ENCODE measurements at regions not wholly inside any gene's neighbourhood (a gene's known extent, or its start where the extent isn't known, plus 50 kb on each side); places are given as distances from the start of the nearest gene placed in this dataset.
"Not testable (repeated sequence)": the region's sequence is repeated elsewhere in the genome, so short reads cannot be mapped to it uniquely, and the experiment has no call there.

DNA sequence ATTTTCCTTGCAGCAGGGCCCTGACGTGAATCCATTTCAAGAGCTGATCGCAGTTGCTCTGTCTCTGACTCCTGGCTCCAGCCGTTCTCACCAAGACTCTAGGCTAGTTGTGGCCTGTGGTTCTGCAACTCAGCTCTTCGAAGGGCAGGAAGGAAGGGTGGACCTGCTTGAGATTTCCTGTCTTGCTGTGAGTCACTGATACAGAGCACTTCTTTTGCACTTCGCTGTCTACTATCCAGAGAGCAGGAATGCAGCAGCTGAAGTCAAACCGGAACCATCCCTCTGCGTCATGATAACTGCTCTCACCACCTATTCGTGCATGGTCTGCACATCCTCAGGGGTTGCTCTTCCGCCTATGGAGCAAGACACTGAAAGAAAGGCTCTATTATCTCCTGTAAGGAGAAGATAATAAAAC is 59.7 kb downstream of the RAP2B start:
- peak; percentile 93 for DNase-seq (ENCODE audit: low spot score)

GRCh38 chr3:153226877-153227276 is 64.9 kb downstream of the RAP2B start:
- not testable (repeated sequence) for DNase-seq (ENCODE audit: low spot score)

DNA sequence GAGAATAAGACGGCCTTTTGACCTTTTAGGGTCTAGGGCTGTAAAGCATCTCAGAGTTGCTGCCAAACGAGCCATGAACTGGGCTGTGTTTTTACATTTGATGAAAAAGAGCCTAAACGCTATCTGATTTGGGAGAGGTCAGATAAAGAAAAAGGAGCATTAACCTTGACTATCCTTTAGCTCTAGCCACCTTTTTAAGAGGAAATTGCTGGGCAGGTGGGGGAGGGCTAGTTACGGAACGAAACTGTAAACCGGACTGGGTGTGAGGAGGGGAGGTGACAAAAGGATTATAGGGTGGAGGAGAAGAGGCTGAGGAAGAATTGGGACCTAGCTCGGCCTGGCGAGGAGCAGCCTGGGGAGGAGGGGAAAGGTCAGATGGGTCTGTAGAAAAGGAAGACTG is 68.4 kb downstream of the RAP2B start:
- not testable (repeated sequence) for DNase-seq (ENCODE audit: low spot score)

DNA sequence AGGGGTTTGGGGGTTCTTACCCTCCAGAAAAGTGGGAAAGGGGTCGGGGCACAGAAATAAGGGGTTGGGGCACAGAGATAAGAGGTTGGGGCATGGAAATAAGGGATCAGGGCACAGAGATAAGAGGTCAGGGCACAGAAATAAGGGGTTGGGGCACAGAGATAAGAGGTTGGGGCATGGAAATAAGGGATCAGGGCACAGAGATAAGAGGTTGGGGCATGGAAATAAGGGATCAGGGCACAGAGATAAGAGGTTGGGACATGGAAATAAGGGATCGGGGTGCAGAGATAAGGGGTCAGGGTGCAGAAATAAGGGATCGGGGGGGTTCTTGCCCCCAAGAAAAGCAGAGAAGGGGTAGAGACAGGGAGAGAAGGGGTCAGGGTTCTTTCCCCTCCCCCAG is 69.2 kb downstream of the RAP2B start:
- DNase-seq (ENCODE audit: low spot score), result not testable (repeated sequence)

GRCh38 chr3:153232050-153232752 is 70.2 kb downstream of the RAP2B start:
- not testable (repeated sequence) for DNase-seq (ENCODE audit: low spot score)

DNA sequence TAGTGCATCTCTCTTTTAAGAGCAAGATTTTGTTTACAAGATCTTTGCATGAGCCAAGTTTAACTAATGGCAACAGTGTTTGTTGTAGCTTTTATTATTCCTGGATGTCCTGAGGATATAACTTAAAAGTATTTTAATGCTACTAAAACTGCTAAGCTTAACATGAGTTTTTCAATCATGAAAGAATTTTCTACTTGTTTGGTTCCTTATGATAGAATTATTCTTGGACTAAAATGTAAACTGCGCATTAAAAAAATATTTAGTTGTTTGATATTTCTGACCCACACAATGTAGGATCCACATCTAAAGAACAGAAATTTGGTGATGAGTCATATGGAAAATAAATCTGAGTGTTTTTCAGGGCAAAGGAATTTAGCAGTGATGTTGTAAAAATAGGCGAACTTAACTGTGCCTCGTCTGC is 70.8 kb downstream of the RAP2B start:
- DNase-seq (ENCODE audit: low spot score), result no peak

- DNase-seq (ENCODE audit: low spot score), result no peak
Measured at GRCh38 chr3:153233986-153234385, 72.0 kb downstream of the RAP2B start.

DNA sequence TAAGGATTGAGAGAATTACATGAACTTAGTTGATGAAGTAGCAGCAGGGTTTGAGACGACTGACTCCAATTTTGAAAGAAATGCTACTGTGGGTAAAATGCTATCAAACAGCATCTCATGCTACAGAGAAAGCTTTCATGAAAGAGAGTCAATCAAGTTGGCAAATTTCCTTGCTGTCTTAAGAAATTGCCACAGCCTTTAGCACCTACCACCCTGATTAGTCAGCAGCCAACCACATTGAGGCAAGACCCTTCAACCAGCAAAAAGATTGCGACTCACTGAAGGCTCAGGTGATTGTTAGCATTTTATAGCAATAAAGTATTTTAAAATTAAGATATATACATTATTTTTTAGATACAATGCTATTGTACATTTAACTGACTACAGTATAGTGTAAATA is 80.9 kb downstream of the RAP2B start:
- peak; percentile 61 for DNase-seq (ENCODE audit: low spot score)

DNA sequence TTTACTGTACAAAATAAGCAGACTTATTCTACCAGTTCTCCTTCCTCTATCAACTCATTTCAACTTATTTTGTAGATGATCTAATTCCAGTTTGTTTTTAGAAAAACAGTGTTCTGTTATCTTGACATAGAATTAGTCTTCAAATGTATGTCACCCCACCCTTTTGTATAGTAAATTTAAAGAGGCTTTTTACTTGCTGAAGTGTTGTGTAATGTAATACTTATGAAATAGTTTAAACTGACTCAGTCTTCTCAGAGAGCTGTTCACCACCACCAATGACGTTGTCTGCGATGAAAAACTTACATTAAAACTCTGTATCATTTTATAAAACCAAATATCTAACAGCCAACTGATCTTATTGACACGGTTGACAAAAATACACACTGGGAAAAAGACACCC is 82.9 kb downstream of the RAP2B start:
- DNase-seq (ENCODE audit: low spot score), result no peak

GRCh38 chr3:153245661-153246060 is 83.6 kb downstream of the RAP2B start:
- no peak for DNase-seq (ENCODE audit: low spot score)

DNA sequence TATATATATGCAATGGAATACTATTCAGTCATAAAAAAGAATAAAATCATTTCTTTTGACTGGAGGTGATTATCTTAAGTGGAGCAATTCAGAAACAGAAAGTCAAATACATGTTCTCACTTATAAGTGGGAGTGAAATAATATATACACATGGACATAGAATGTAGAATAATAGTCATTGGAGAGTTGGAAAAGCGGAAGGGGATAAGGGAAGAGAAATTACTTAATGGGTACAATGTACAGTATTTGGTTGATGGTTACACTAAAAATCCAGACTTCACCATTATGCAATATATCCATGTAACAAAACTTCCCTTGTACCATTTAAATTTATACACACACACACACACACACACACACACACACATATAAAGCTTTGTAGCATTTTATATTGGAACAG is 84.3 kb downstream of the RAP2B start:
- DNase-seq (ENCODE audit: low spot score), result no peak

DNA sequence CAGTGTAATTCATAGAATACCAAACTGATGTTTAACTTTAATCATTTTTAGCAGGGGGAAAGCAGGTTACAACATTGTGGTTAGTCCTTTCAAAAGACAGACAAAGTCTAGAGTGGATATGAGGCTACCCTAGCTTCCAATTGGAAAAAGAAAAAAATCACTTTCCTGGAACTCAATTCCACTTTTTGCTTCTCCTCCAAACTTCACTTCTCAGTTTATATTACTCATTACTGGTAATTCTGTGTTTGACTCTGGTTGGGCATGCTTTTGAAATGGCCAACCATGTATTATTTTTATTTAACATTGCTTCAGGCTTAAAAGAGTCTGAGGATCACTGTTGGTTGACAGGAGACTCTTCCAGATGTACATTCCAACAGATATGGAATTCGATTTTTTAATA is 84.8 kb downstream of the RAP2B start:
- DNase-seq (ENCODE audit: low spot score), result no peak

GRCh38 chr3:153247331-153248330 is 85.6 kb downstream of the RAP2B start:
- DNase-seq (ENCODE audit: low spot score), result no peak

DNA sequence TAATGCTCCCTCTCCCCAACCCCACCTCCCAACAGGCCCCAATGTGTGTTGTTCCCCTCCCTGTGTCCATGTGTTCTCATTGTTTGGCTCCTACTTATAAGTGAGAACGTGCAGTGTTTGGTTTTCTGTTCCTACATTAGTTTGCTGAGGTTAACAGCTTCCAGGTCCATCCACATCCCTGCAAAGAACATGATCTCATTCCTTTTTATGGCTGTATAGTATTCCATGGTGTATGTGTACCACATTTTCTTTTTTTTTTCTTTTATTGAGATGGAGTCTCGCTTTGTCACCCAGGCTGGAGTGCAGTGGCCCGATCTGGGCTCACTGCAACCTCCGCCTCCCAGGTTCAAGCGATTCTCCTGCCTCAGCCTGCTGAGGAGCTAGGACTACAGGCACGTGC is 86.8 kb downstream of the RAP2B start:
- DNase-seq (ENCODE audit: low spot score), result not testable (repeated sequence)

- DNase-seq (ENCODE audit: low spot score), result no peak
Measured at GRCh38 chr3:153249906-153250305, 87.9 kb downstream of the RAP2B start.

GRCh38 chr3:153250446-153250845 is 88.4 kb downstream of the RAP2B start:
- DNase-seq (ENCODE audit: low spot score), result no peak

DNA sequence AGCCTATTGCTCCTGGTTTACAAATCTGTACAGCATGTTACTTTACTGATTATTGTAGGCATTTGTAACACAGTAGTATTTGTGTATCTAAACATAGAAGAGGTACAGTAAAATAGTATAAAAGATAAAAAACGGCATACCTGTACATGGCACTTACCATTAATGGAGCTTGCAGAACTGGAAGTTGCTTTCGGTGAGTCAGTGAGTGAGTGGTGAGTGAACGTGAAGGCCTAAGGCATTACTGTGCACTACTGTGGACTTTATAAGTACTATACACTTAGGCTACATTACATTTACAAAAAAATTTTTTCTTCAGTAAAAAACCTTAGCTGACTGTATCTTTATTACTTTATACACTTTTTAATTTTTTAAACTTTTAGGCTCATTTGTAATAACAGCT is 90.9 kb downstream of the RAP2B start:
- DNase-seq (ENCODE audit: low spot score), result no peak

DNA sequence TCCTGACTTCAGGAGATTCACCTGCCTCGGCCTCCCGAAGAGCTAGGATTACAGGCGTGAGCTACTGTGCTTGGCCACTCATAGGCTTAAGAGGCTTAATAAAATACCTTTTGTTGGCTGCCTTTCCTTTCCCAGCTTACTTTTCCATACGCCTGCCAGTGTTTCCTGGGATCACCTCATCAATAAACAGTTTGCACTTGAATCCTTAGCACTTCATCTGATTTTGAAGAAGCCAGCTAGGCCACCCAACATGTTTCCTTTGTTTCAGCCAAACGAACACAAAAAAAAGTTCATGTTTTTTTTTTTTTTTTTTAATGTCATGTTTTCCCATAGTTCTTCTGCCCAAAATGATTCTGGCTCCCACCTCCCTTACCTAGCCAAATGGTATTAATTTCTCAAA is 92.3 kb downstream of the RAP2B start:
- DNase-seq (ENCODE audit: low spot score), result no peak

DNA sequence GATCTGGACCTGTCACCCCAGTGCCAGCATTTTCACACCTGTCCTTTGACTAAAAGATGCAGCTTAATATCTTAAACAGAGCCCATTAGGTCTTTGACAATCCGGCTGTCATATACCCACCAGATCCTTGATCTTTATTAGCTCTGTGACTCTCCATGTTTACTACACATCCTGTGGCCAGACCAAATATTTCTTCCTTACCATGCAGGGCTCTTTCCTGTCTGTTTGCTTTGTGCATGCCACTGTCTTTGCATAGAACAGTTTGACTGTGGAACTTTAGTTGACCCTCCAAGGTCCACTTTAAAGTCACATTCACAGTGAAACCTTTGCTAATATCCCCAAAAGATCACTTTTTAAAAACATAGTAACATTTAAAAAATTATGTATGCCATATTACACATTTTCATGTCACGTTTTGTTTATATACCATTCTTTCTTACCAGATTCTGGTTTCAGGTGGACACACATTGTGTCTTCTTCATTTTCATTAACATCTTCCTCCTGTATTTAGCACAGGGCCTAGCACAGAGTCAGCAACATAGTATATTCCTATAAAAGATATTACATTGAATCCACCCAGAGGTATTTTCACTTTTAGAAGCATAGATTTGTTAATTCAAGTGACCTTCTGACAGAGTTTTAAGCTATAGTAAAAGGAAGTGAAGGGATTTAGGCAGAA is 95.8 kb downstream of the RAP2B start:
- no peak for DNase-seq (ENCODE audit: low spot score)

- DNase-seq (ENCODE audit: low spot score), result no peak
Measured at GRCh38 chr3:153259956-153260355, 97.9 kb downstream of the RAP2B start.

DNA sequence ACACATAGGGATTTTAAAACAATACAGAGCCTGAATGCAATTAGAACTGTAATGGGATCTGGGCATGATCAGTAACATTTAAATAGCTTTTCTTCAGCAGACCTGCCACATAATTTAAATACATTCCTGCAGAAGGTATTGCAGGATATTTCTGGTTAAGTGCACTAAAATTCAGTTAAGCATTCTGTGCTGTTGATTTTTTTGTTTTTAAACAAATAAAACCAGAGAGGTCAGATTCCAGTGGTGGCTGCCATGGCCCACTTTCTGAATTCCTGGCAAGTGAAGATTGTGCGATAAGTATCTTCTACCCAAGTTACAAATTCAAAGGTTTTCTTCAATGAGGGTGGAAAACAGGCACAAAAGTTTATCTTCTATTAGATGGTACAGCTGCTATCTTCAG is 98.7 kb downstream of the RAP2B start:
- no peak for DNase-seq (ENCODE audit: low spot score)

GRCh38 chr3:153266619-153267018 is 104.6 kb downstream of the RAP2B start:
- DNase-seq (ENCODE audit: low spot score), result no peak
